Body of pancreas (tissue), 4 donors: ENCODE measurements at regions not wholly inside any gene's neighbourhood (a gene's known extent, or its start where the extent isn't known, plus 50 kb on each side); places are given as distances from the start of the nearest gene placed in this dataset.

Source experiments
- CTCF ChIP-seq, 7 experiments: fragments of 450-650 bp in 4 of 7; fragments of 200-600 bp in 3 of 7; sonication (generic) in 3 of 7; IDR thresholded peaks; one replicate each; pipeline ENCODE4 v1.5.1; 2016 to 2019; ENCODE audit warnings: antibody characterized with exemption in 7 of 7
- POLR2A ChIP-seq, 3 donors: fragments of 450-650 bp; IDR thresholded peaks; one replicate each; pipeline ENCODE4 v1.6.1; 2016; ENCODE audit warnings: antibody characterized with exemption in 3 of 3, mild to moderate bottlenecking in 2 of 3

- no peak for TF ChIP-seq CTCF (IDR thresholded peaks at IDR 0.05)
- TF ChIP-seq POLR2A (IDR thresholded peaks at IDR 0.05): no peak
These were observed 152.1 kb upstream of the EDIL3 start for GRCh38 chr5:84536797-84537196.
